ENCODE measurements at regions not wholly inside any gene's neighbourhood (a gene's known extent, or its start where the extent isn't known, plus 50 kb on each side); places are given as distances from the start of the nearest gene placed in this dataset.

- Mint-ChIP-seq H3K4me3 (no peak overlapping the region), H3K27me3 (peaks cover 22 to 26% of the 10 kb centered on the region in 2 donors), H3K36me3 (no peaks in the 10 kb centered on the region), H3K9me3 (no peaks in the 10 kb centered on the region), H3K4me1 (peaks cover 0 to 4% (median 2%) of the 10 kb centered on the region in 3 donors), H3K27ac (no peak overlapping the region)
- no peak overlapping the region for H3K27ac ChIP-seq (ENCODE audit: low read length)
- H3K4me1 ChIP-seq (ENCODE audit: control insufficient read depth in 1 of 2, extremely low read depth in 1 of 2, insufficient read depth in 2 of 2, low read length in 2 of 2): no peaks in the 10 kb centered on the region
- H3K4me3 ChIP-seq (ENCODE audit: control insufficient read depth in 1 of 2, extremely low read depth in 1 of 2, low read length in 1 of 2): no peak overlapping the region
- CTCF ChIA-PET: no interaction called here
- POLR2A ChIA-PET: no interaction called here
- H3K36me3 ChIP-seq (ENCODE audit: control insufficient read depth in 2 of 2, extremely low read depth in 1 of 2, insufficient read depth in 1 of 2, low read length in 1 of 2): no peaks in the 10 kb centered on the region
- peaks cover 0 to 4% of the 10 kb centered on the region in 2 experiments for H3K27me3 ChIP-seq (replicated peaks in 1 of 2; ENCODE audit: control insufficient read depth in 2 of 2, extremely low read depth in 1 of 2, insufficient read depth in 2 of 2, low read length in 1 of 2)
- WGBS (ENCODE audit: insufficient coverage): 71% methylated on average over 1 of the region's 4 CpGs
- DNase-seq (no peak), ATAC-seq (replicated peaks in 1 of 4) (no peak)
- no peaks in the 10 kb centered on the region for H3K9me3 ChIP-seq
Observed at GRCh38 chr10:10787586-10787985, 230.1 kb upstream of the CELF2 start.

- H3K4me1 Mint-ChIP-seq: peaks cover 0 to 4% (median 2%) of the 10 kb centered on the region in 3 donors
- peak overlapping the region in 1 of 2 donors; percentile 7 for H3K27ac Mint-ChIP-seq
- WGBS (ENCODE audit: insufficient coverage): no CpG with 5 or more reads among the region's 4 CpGs
- Histone ChIP-seq H3K36me3 (ENCODE audit: control insufficient read depth in 2 of 2, extremely low read depth in 1 of 2, insufficient read depth in 1 of 2, low read length in 1 of 2) (no peaks in the 10 kb centered on the region), H3K27ac (ENCODE audit: low read length) (no peak overlapping the region), H3K9me3 (no peaks in the 10 kb centered on the region), H3K4me1 (ENCODE audit: control insufficient read depth in 1 of 2, extremely low read depth in 1 of 2, insufficient read depth in 2 of 2, low read length in 2 of 2) (no peaks in the 10 kb centered on the region), H3K4me3 (ENCODE audit: control insufficient read depth in 1 of 2, extremely low read depth in 1 of 2, low read length in 1 of 2) (no peak overlapping the region), H3K27me3 (replicated peaks in 1 of 2; ENCODE audit: control insufficient read depth in 2 of 2, extremely low read depth in 1 of 2, insufficient read depth in 2 of 2, low read length in 1 of 2) (peaks cover 0 to 4% of the 10 kb centered on the region in 2 experiments)
- H3K9me3 Mint-ChIP-seq: no peaks in the 10 kb centered on the region
- peaks cover 19 to 24% of the 10 kb centered on the region in 2 donors for H3K27me3 Mint-ChIP-seq
- H3K4me3 Mint-ChIP-seq: no peak overlapping the region
- DNase-seq (no peak), ATAC-seq (replicated peaks in 1 of 4) (no peak)
- ChIA-PET CTCF (no interaction called here), POLR2A (no interaction called here)
- no peaks in the 10 kb centered on the region for H3K36me3 Mint-ChIP-seq
Observed at GRCh38 chr10:10788761-10789160, 228.9 kb upstream of the CELF2 start.

GRCh38 chr10:10791869-10792268 lies 225.8 kb upstream of the CELF2 start:
- H3K4me1 Mint-ChIP-seq: no peaks in the 10 kb centered on the region

GRCh38 chr10:10792681-10793080 lies 225.0 kb upstream of the CELF2 start:
- Mint-ChIP-seq H3K36me3 (no peaks in the 10 kb centered on the region), H3K4me3 (no peak overlapping the region), H3K27ac (no peak overlapping the region), H3K9me3 (no peaks in the 10 kb centered on the region), H3K27me3 (peaks cover 28 to 40% of the 10 kb centered on the region in 2 donors), H3K4me1 (no peaks in the 10 kb centered on the region)
- 0% methylated on average over 1 of the region's 3 CpGs for WGBS (ENCODE audit: insufficient coverage)
- DNase-seq (no peak), ATAC-seq (replicated peaks in 1 of 4) (no peak)
- Histone ChIP-seq H3K4me3 (ENCODE audit: control insufficient read depth in 1 of 2, extremely low read depth in 1 of 2, low read length in 1 of 2) (no peak overlapping the region), H3K9me3 (no peaks in the 10 kb centered on the region), H3K27me3 (replicated peaks in 1 of 2; ENCODE audit: control insufficient read depth in 2 of 2, extremely low read depth in 1 of 2, insufficient read depth in 2 of 2, low read length in 1 of 2) (peaks cover 0 to 4% of the 10 kb centered on the region in 2 experiments), H3K27ac (ENCODE audit: low read length) (no peak overlapping the region), H3K4me1 (ENCODE audit: control insufficient read depth in 1 of 2, extremely low read depth in 1 of 2, insufficient read depth in 2 of 2, low read length in 2 of 2) (no peaks in the 10 kb centered on the region), H3K36me3 (ENCODE audit: control insufficient read depth in 2 of 2, extremely low read depth in 1 of 2, insufficient read depth in 1 of 2, low read length in 1 of 2) (no peaks in the 10 kb centered on the region)
- ChIA-PET CTCF (no interaction called here), POLR2A (interaction anchor here in 1 of 2 donors (0.6 kb wide), 1 partner anchor 57 kb away, joined by 7 read pairs; no protein-coding TSS in a partner anchor)

More at GRCh38 chr10:10791869-10792268, 225.8 kb upstream of the CELF2 start:
- no CpG with 5 or more reads among the region's 3 CpGs for WGBS (ENCODE audit: insufficient coverage)
- Histone ChIP-seq H3K4me3 (ENCODE audit: control insufficient read depth in 1 of 2, extremely low read depth in 1 of 2, low read length in 1 of 2) (no peak overlapping the region), H3K36me3 (ENCODE audit: control insufficient read depth in 2 of 2, extremely low read depth in 1 of 2, insufficient read depth in 1 of 2, low read length in 1 of 2) (no peaks in the 10 kb centered on the region), H3K27me3 (replicated peaks in 1 of 2; ENCODE audit: control insufficient read depth in 2 of 2, extremely low read depth in 1 of 2, insufficient read depth in 2 of 2, low read length in 1 of 2) (peaks cover 0 to 4% of the 10 kb centered on the region in 2 experiments), H3K4me1 (ENCODE audit: control insufficient read depth in 1 of 2, extremely low read depth in 1 of 2, insufficient read depth in 2 of 2, low read length in 2 of 2) (no peaks in the 10 kb centered on the region), H3K27ac (ENCODE audit: low read length) (no peak overlapping the region), H3K9me3 (no peaks in the 10 kb centered on the region)
- ChIA-PET CTCF (no interaction called here), POLR2A (no interaction called here)
- no peak overlapping the region for H3K27ac Mint-ChIP-seq
- no peak overlapping the region for H3K4me3 Mint-ChIP-seq
- peaks cover 24 to 35% of the 10 kb centered on the region in 2 donors for H3K27me3 Mint-ChIP-seq
- H3K36me3 Mint-ChIP-seq: no peaks in the 10 kb centered on the region
- ATAC-seq (replicated peaks in 1 of 4) (no peak), DNase-seq (no peak)
- no peaks in the 10 kb centered on the region for H3K9me3 Mint-ChIP-seq

- H3K4me3 Mint-ChIP-seq: no peak overlapping the region
- Histone ChIP-seq H3K4me3 (ENCODE audit: control insufficient read depth in 1 of 2, extremely low read depth in 1 of 2, low read length in 1 of 2) (no peak overlapping the region), H3K9me3 (no peaks in the 10 kb centered on the region), H3K27me3 (replicated peaks in 1 of 2; ENCODE audit: control insufficient read depth in 2 of 2, extremely low read depth in 1 of 2, insufficient read depth in 2 of 2, low read length in 1 of 2) (peaks cover 0 to 5% of the 10 kb centered on the region in 2 experiments), H3K36me3 (ENCODE audit: control insufficient read depth in 2 of 2, extremely low read depth in 1 of 2, insufficient read depth in 1 of 2, low read length in 1 of 2) (no peaks in the 10 kb centered on the region), H3K27ac (ENCODE audit: low read length) (no peak overlapping the region), H3K4me1 (ENCODE audit: control insufficient read depth in 1 of 2, extremely low read depth in 1 of 2, insufficient read depth in 2 of 2, low read length in 2 of 2) (no peaks in the 10 kb centered on the region)
- ChIA-PET CTCF (no interaction called here), POLR2A (no interaction called here)
- no peaks in the 10 kb centered on the region for H3K36me3 Mint-ChIP-seq
- H3K4me1 Mint-ChIP-seq: no peaks in the 10 kb centered on the region
- WGBS (ENCODE audit: insufficient coverage): 79% methylated on average over 5 of the region's 8 CpGs
- peaks cover 34 to 38% of the 10 kb centered on the region in 2 donors for H3K27me3 Mint-ChIP-seq
- no peak for DNase-seq
- no peak for ATAC-seq (replicated peaks in 1 of 4)
- H3K9me3 Mint-ChIP-seq: no peaks in the 10 kb centered on the region
- no peak overlapping the region for H3K27ac Mint-ChIP-seq
Observed at GRCh38 chr10:10794046-10794445, 223.6 kb upstream of the CELF2 start.

- ChIA-PET POLR2A (no interaction called here), CTCF (interaction anchor here in 1 of 2 donors (0.7 kb wide), 1 partner anchor 872 kb away, joined by 10 read pairs; no protein-coding TSS in a partner anchor)
- no peaks in the 10 kb centered on the region for H3K9me3 Mint-ChIP-seq
- DNase-seq (no peak), ATAC-seq (replicated peaks in 1 of 4) (no peak)
- no peaks in the 10 kb centered on the region for H3K36me3 Mint-ChIP-seq
- no peaks in the 10 kb centered on the region for H3K9me3 ChIP-seq
- H3K4me1 ChIP-seq (ENCODE audit: control insufficient read depth in 1 of 2, extremely low read depth in 1 of 2, insufficient read depth in 2 of 2, low read length in 2 of 2): no peaks in the 10 kb centered on the region
- no peaks in the 10 kb centered on the region for H3K4me1 Mint-ChIP-seq
- H3K4me3 ChIP-seq (ENCODE audit: control insufficient read depth in 1 of 2, extremely low read depth in 1 of 2, low read length in 1 of 2): no peak overlapping the region
- no peak overlapping the region for H3K4me3 Mint-ChIP-seq
- no peak overlapping the region for H3K27ac ChIP-seq (ENCODE audit: low read length)
- no peaks in the 10 kb centered on the region for H3K36me3 ChIP-seq (ENCODE audit: control insufficient read depth in 2 of 2, extremely low read depth in 1 of 2, insufficient read depth in 1 of 2, low read length in 1 of 2)
- no peak overlapping the region for H3K27ac Mint-ChIP-seq
- H3K27me3 ChIP-seq (replicated peaks in 1 of 2; ENCODE audit: control insufficient read depth in 2 of 2, extremely low read depth in 1 of 2, insufficient read depth in 2 of 2, low read length in 1 of 2): peaks cover 0 to 5% of the 10 kb centered on the region in 2 experiments
- H3K27me3 Mint-ChIP-seq: peaks cover 34 to 38% of the 10 kb centered on the region in 2 donors
- 11% methylated on average over 1 of the region's 5 CpGs for WGBS (ENCODE audit: insufficient coverage)
Observed at GRCh38 chr10:10794791-10795191, 222.9 kb upstream of the CELF2 start.
